Activated CD4-positive, alpha-beta T cell treated with anti-CD3 and anti-CD28 coated beads, Interleukin-2, amount 10 ng/mL, durations not matched to agents 7 days and 5 days (primary cell): ENCODE measurements at regions not wholly inside any gene's neighbourhood (a gene's known extent, or its start where the extent isn't known, plus 50 kb on each side); places are given as distances from the start of the nearest gene placed in this dataset.
"Not testable (repeated sequence)": the region's sequence is repeated elsewhere in the genome, so short reads cannot be mapped to it uniquely, and the experiment has no call there.

Experiments used
- CTCF ChIA-PET: fragments of 350-600 bp; sonication (Branson Sonifier 250); formaldehyde crosslinking; loops from one replicate; lab custom pipeline; 2021; ENCODE audit warnings: antibody characterized with exemption; lab: Charles Lee
- POLR2A ChIA-PET: fragments of 350-600 bp; sonication (Branson Sonifier 250); formaldehyde crosslinking; loops from one replicate; lab custom pipeline; 2021; ENCODE audit warnings: antibody characterized with exemption; lab: Charles Lee
- DNase-seq: peaks from one replicate; pipeline ENCODE4 v3.0.0-alpha.2; 2020
- H3K27ac Mint-ChIP-seq: one replicate; pipeline ENCODE4 v1.8.0; 2021; ENCODE audit warnings: mild to moderate bottlenecking, moderate library complexity, mixed read lengths
- H3K27me3 Mint-ChIP-seq: one replicate; pipeline ENCODE4 v1.8.0; 2021; ENCODE audit warnings: mixed read lengths
- H3K36me3 Mint-ChIP-seq: one replicate; pipeline ENCODE4 v1.8.0; 2021; ENCODE audit warnings: low read depth, mixed read lengths
- H3K4me1 Mint-ChIP-seq: one replicate; pipeline ENCODE4 v1.8.0; 2021; ENCODE audit warnings: mixed read lengths
- H3K4me3 Mint-ChIP-seq: one replicate; pipeline ENCODE4 v1.8.0; 2021; ENCODE audit warnings: mild to moderate bottlenecking, moderate library complexity, mixed read lengths
- H3K9me3 Mint-ChIP-seq: one replicate; pipeline ENCODE4 v1.8.0; 2021; ENCODE audit warnings: mixed read lengths

GRCh38 chr1:157272264-157272663 lies 134.1 kb upstream of the ETV3 start:
- ChIA-PET POLR2A (no interaction called here), CTCF (no interaction called here)
- H3K36me3 Mint-ChIP-seq = no peaks in the 10 kb centered on the region
- H3K4me1 Mint-ChIP-seq = no peaks in the 10 kb centered on the region
- no peaks in the 10 kb centered on the region for H3K9me3 Mint-ChIP-seq
- no peak for DNase-seq
- no peak overlapping the region for H3K27ac Mint-ChIP-seq
- H3K4me3 Mint-ChIP-seq = no peak overlapping the region
- H3K27me3 Mint-ChIP-seq = peaks cover 8% of the 10 kb centered on the region

- no peak for DNase-seq
- no peak overlapping the region for H3K27ac Mint-ChIP-seq
- no peak overlapping the region for H3K4me3 Mint-ChIP-seq
- POLR2A ChIA-PET = no interaction called here
- peaks cover 10% of the 10 kb centered on the region for H3K27me3 Mint-ChIP-seq
- no peaks in the 10 kb centered on the region for H3K9me3 Mint-ChIP-seq
- CTCF ChIA-PET = no interaction called here
- no peaks in the 10 kb centered on the region for H3K36me3 Mint-ChIP-seq
- no peaks in the 10 kb centered on the region for H3K4me1 Mint-ChIP-seq
Measured at GRCh38 chr1:157270705-157271274, 132.6 kb upstream of the ETV3 start.

- no peaks in the 10 kb centered on the region for H3K36me3 Mint-ChIP-seq
- H3K9me3 Mint-ChIP-seq = no peaks in the 10 kb centered on the region
- H3K4me3 Mint-ChIP-seq = no peak overlapping the region
- H3K4me1 Mint-ChIP-seq = no peaks in the 10 kb centered on the region
- no peak for DNase-seq
- CTCF ChIA-PET = interaction anchor here (1.0 kb wide), 1 partner anchor 90 kb away, joined by 3 read pairs; no protein-coding TSS in a partner anchor
- no peak overlapping the region for H3K27ac Mint-ChIP-seq
- peaks cover 14% of the 10 kb centered on the region for H3K27me3 Mint-ChIP-seq
- POLR2A ChIA-PET = no interaction called here
Measured at GRCh38 chr1:157269656-157270375, 131.6 kb upstream of the ETV3 start.

GRCh38 chr1:157262891-157263290 lies 124.7 kb upstream of the ETV3 start:
- Mint-ChIP-seq H3K27me3 (peaks cover 17% of the 10 kb centered on the region), H3K9me3 (no peaks in the 10 kb centered on the region), H3K36me3 (no peaks in the 10 kb centered on the region), H3K4me1 (no peaks in the 10 kb centered on the region), H3K27ac (no peak overlapping the region), H3K4me3 (no peak overlapping the region)
- ChIA-PET POLR2A (no interaction called here), CTCF (interaction anchor here (0.6 kb wide), 1 partner anchor 32 kb away, joined by 5 read pairs; no protein-coding TSS in a partner anchor)
- no peak for DNase-seq

- Mint-ChIP-seq H3K36me3 (no peaks in the 10 kb centered on the region), H3K4me3 (no peak overlapping the region), H3K27ac (no peak overlapping the region), H3K4me1 (no peaks in the 10 kb centered on the region), H3K27me3 (peaks cover 17% of the 10 kb centered on the region), H3K9me3 (no peaks in the 10 kb centered on the region)
- DNase-seq = no peak
- ChIA-PET CTCF (no interaction called here), POLR2A (no interaction called here)
Measured at GRCh38 chr1:157262422-157262821, 124.2 kb upstream of the ETV3 start.

GRCh38 chr1:157255891-157256290 lies 117.7 kb upstream of the ETV3 start:
- DNase-seq, H3K36me3 Mint-ChIP-seq, CTCF ChIA-PET, H3K9me3 Mint-ChIP-seq, POLR2A ChIA-PET, H3K4me1 Mint-ChIP-seq, H3K4me3 Mint-ChIP-seq, H3K27ac Mint-ChIP-seq: not testable (repeated sequence)
- peaks cover 19% of the 10 kb centered on the region for H3K27me3 Mint-ChIP-seq

- H3K9me3 Mint-ChIP-seq, POLR2A ChIA-PET, H3K36me3 Mint-ChIP-seq, H3K4me1 Mint-ChIP-seq, CTCF ChIA-PET, H3K27ac Mint-ChIP-seq, H3K4me3 Mint-ChIP-seq, DNase-seq: not testable (repeated sequence)
- H3K27me3 Mint-ChIP-seq = peaks cover 28% of the 10 kb centered on the region
Measured at GRCh38 chr1:157254183-157254582, 116.0 kb upstream of the ETV3 start.

GRCh38 chr1:157252473-157252872 lies 114.3 kb upstream of the ETV3 start:
- Mint-ChIP-seq H3K4me3 (no peak overlapping the region), H3K27me3 (peaks cover 34% of the 10 kb centered on the region), H3K4me1 (no peaks in the 10 kb centered on the region), H3K36me3 (no peaks in the 10 kb centered on the region), H3K27ac (no peak overlapping the region), H3K9me3 (no peaks in the 10 kb centered on the region)
- DNase-seq = no peak
- CTCF ChIA-PET = no interaction called here
- POLR2A ChIA-PET = no interaction called here

- no peak overlapping the region for H3K4me3 Mint-ChIP-seq
- no peak overlapping the region for H3K27ac Mint-ChIP-seq
- ChIA-PET CTCF (no interaction called here), POLR2A (no interaction called here)
- H3K9me3 Mint-ChIP-seq = no peaks in the 10 kb centered on the region
- no peaks in the 10 kb centered on the region for H3K4me1 Mint-ChIP-seq
- no peak for DNase-seq
- H3K36me3 Mint-ChIP-seq = no peaks in the 10 kb centered on the region
- peaks cover 44% of the 10 kb centered on the region for H3K27me3 Mint-ChIP-seq
Measured at GRCh38 chr1:157249739-157250138, 111.5 kb upstream of the ETV3 start.

GRCh38 chr1:157249326-157249725 lies 111.1 kb upstream of the ETV3 start:
- ChIA-PET POLR2A (no interaction called here), CTCF (no interaction called here)
- no peak overlapping the region for H3K4me3 Mint-ChIP-seq
- no peaks in the 10 kb centered on the region for H3K4me1 Mint-ChIP-seq
- no peak for DNase-seq
- no peak overlapping the region for H3K27ac Mint-ChIP-seq
- H3K9me3 Mint-ChIP-seq = no peaks in the 10 kb centered on the region
- H3K27me3 Mint-ChIP-seq = peaks cover 45% of the 10 kb centered on the region
- no peaks in the 10 kb centered on the region for H3K36me3 Mint-ChIP-seq

- CTCF ChIA-PET, H3K9me3 Mint-ChIP-seq, H3K27ac Mint-ChIP-seq, DNase-seq, POLR2A ChIA-PET, H3K4me1 Mint-ChIP-seq, H3K4me3 Mint-ChIP-seq, H3K36me3 Mint-ChIP-seq: not testable (repeated sequence)
- H3K27me3 Mint-ChIP-seq = peaks cover 40% of the 10 kb centered on the region
Measured at GRCh38 chr1:157247764-157248049, 109.5 kb upstream of the ETV3 start.

GRCh38 chr1:157247005-157247763 lies 109.0 kb upstream of the ETV3 start:
- H3K4me3 Mint-ChIP-seq = no peak overlapping the region
- H3K9me3 Mint-ChIP-seq = no peaks in the 10 kb centered on the region
- H3K4me1 Mint-ChIP-seq = no peaks in the 10 kb centered on the region
- CTCF ChIA-PET = no interaction called here
- H3K27ac Mint-ChIP-seq = no peak overlapping the region
- no peak for DNase-seq
- peaks cover 37% of the 10 kb centered on the region for H3K27me3 Mint-ChIP-seq
- no peaks in the 10 kb centered on the region for H3K36me3 Mint-ChIP-seq
- POLR2A ChIA-PET = no interaction called here

- Mint-ChIP-seq H3K9me3 (no peaks in the 10 kb centered on the region), H3K36me3 (no peaks in the 10 kb centered on the region), H3K4me3 (no peak overlapping the region), H3K4me1 (no peaks in the 10 kb centered on the region), H3K27me3 (peaks cover 34% of the 10 kb centered on the region), H3K27ac (no peak overlapping the region)
- ChIA-PET CTCF (no interaction called here), POLR2A (no interaction called here)
- no peak for DNase-seq
Measured at GRCh38 chr1:157245823-157246222, 107.6 kb upstream of the ETV3 start.
